ENCODE measurements at regions not wholly inside any gene's neighbourhood (a gene's known extent, or its start where the extent isn't known, plus 50 kb on each side); places are given as distances from the start of the nearest gene placed in this dataset.

GRCh38 chr2:220041447-220041846 lies 414.0 kb downstream of the SLC4A3 start:
- TF ChIP-seq CTCF (IDR thresholded peaks at IDR 0.05; ENCODE audit: low read length, missing control alignments): no peak
- no peak overlapping the region for H3K4me3 ChIP-seq (replicated peaks; ENCODE audit: low read depth, low read length)
- no peak for DNase-seq (ENCODE audit: low read depth)

- DNase-seq (ENCODE audit: low read depth): peak; percentile 52
- H3K4me3 ChIP-seq (replicated peaks; ENCODE audit: low read depth, low read length): no peak overlapping the region
- TF ChIP-seq CTCF (IDR thresholded peaks at IDR 0.05; ENCODE audit: low read length, missing control alignments): no peak
Observed at GRCh38 chr2:220043155-220043989, 415.9 kb downstream of the SLC4A3 start.

GRCh38 chr2:220043990-220044335 lies 416.5 kb downstream of the SLC4A3 start:
- TF ChIP-seq CTCF (IDR thresholded peaks at IDR 0.05; ENCODE audit: low read length, missing control alignments): no peak
- DNase-seq (ENCODE audit: low read depth): no peak
- H3K4me3 ChIP-seq (replicated peaks; ENCODE audit: low read depth, low read length): no peak overlapping the region

GRCh38 chr2:220044383-220044782 lies 417.0 kb downstream of the SLC4A3 start:
- no peak for DNase-seq (ENCODE audit: low read depth)
- H3K4me3 ChIP-seq (replicated peaks; ENCODE audit: low read depth, low read length): no peak overlapping the region
- TF ChIP-seq CTCF (IDR thresholded peaks at IDR 0.05; ENCODE audit: low read length, missing control alignments): no peak

GRCh38 chr2:220046507-220046906 lies 419.1 kb downstream of the SLC4A3 start:
- no peak for TF ChIP-seq CTCF (IDR thresholded peaks at IDR 0.05; ENCODE audit: low read length, missing control alignments)
- no peak overlapping the region for H3K4me3 ChIP-seq (replicated peaks; ENCODE audit: low read depth, low read length)
- no peak for DNase-seq (ENCODE audit: low read depth)

GRCh38 chr2:220051716-220052115 lies 424.3 kb downstream of the SLC4A3 start:
- DNase-seq (ENCODE audit: low read depth): no peak
- H3K4me3 ChIP-seq (replicated peaks; ENCODE audit: low read depth, low read length): no peak overlapping the region
- no peak for TF ChIP-seq CTCF (IDR thresholded peaks at IDR 0.05; ENCODE audit: low read length, missing control alignments)

GRCh38 chr2:220053919-220054318 lies 426.5 kb downstream of the SLC4A3 start:
- H3K4me3 ChIP-seq (replicated peaks; ENCODE audit: low read depth, low read length): no peak overlapping the region
- TF ChIP-seq CTCF (IDR thresholded peaks at IDR 0.05; ENCODE audit: low read length, missing control alignments): peak; percentile 20
- peak; percentile 14 for DNase-seq (ENCODE audit: low read depth)
